Parathyroid adenoma (tissue), 2 donors: ENCODE measurements at regions not wholly inside any gene's neighbourhood (a gene's known extent, or its start where the extent isn't known, plus 50 kb on each side); places are given as distances from the start of the nearest gene placed in this dataset.

Experiments used
- H2AFZ ChIP-seq: fragments of 300-600 bp; sonication (generic); one replicate; pipeline ENCODE4 v1.7.0; 2017; ENCODE audit warnings: antibody characterized with exemption, mild to moderate bottlenecking
- H3K27ac ChIP-seq: fragments of 300-600 bp; sonication (generic); one replicate; pipeline ENCODE4 v1.7.0; 2017
- H3K27me3 ChIP-seq: fragments of 300-600 bp; sonication (generic); one replicate; pipeline ENCODE4 v1.7.0; 2017; ENCODE audit warnings: low read length; ENCODE audit not compliant: control insufficient read depth, insufficient read depth
- H3K36me3 ChIP-seq: fragments of 300-600 bp; sonication (generic); one replicate; pipeline ENCODE4 v1.7.0; 2017; ENCODE audit warnings: low read length; ENCODE audit not compliant: control insufficient read depth, insufficient read depth
- H3K4me1 ChIP-seq: fragments of 300-600 bp; sonication (generic); one replicate; pipeline ENCODE4 v1.7.0; 2017; ENCODE audit warnings: control low read depth
- H3K4me2 ChIP-seq: fragments of 300-600 bp; sonication (generic); one replicate; pipeline ENCODE4 v1.7.0; 2017; ENCODE audit warnings: low read length
- H3K4me3 ChIP-seq: fragments of 300-600 bp; sonication (generic); one replicate; pipeline ENCODE4 v1.7.0; 2017; ENCODE audit warnings: low read depth, low read length
- H3K79me2 ChIP-seq: fragments of 300-600 bp; sonication (generic); one replicate; pipeline ENCODE4 v1.7.0; 2017; ENCODE audit warnings: control low read depth
- H3K9ac ChIP-seq: fragments of 300-600 bp; sonication (generic); one replicate; pipeline ENCODE4 v1.7.0; 2017; ENCODE audit warnings: mild to moderate bottlenecking
- H3K9me3 ChIP-seq: fragments of 300-600 bp; sonication (generic); one replicate; pipeline ENCODE4 v1.7.0; 2017; ENCODE audit warnings: low read length; ENCODE audit not compliant: control insufficient read depth
- CTCF ChIP-seq: fragments of 300-600 bp; sonication (generic); IDR thresholded peaks from one replicate; pipeline ENCODE4 v1.7.0; 2017; ENCODE audit warnings: antibody characterized with exemption, mild to moderate bottlenecking
- donor health status: primary hyperparathyroidism.

GRCh38 chr13:107456431-107456830 lies 758.9 kb downstream of the LIG4 start:
- H3K9me3 ChIP-seq = no peaks in the 10 kb centered on the region
- no peaks in the 10 kb centered on the region for H3K27me3 ChIP-seq
- no peak overlapping the region for H3K4me3 ChIP-seq
- TF ChIP-seq CTCF = no peak
- H3K4me1 ChIP-seq = peaks cover 2% of the 10 kb centered on the region
- no peak overlapping the region for H2AFZ ChIP-seq
- no peak overlapping the region for H3K9ac ChIP-seq
- no peak overlapping the region for H3K4me2 ChIP-seq
- H3K36me3 ChIP-seq = no peaks in the 10 kb centered on the region
- no peaks in the 10 kb centered on the region for H3K79me2 ChIP-seq
- no peak overlapping the region for H3K27ac ChIP-seq

GRCh38 chr13:107452833-107453232 lies 762.5 kb downstream of the LIG4 start:
- Histone ChIP-seq H3K79me2 (no peaks in the 10 kb centered on the region), H3K27me3 (no peaks in the 10 kb centered on the region), H3K27ac (no peak overlapping the region), H3K9ac (no peak overlapping the region), H3K4me2 (no peak overlapping the region), H3K36me3 (no peaks in the 10 kb centered on the region), H3K4me1 (peaks cover 2% of the 10 kb centered on the region), H2AFZ (no peak overlapping the region), H3K4me3 (no peak overlapping the region), H3K9me3 (no peaks in the 10 kb centered on the region)
- no peak for TF ChIP-seq CTCF

- no peaks in the 10 kb centered on the region for H3K9me3 ChIP-seq
- no peak for TF ChIP-seq CTCF
- no peak overlapping the region for H3K9ac ChIP-seq
- H3K4me2 ChIP-seq = no peak overlapping the region
- H3K36me3 ChIP-seq = no peaks in the 10 kb centered on the region
- no peaks in the 10 kb centered on the region for H3K27me3 ChIP-seq
- no peak overlapping the region for H3K27ac ChIP-seq
- H2AFZ ChIP-seq = no peak overlapping the region
- no peaks in the 10 kb centered on the region for H3K4me1 ChIP-seq
- H3K4me3 ChIP-seq = no peak overlapping the region
- no peaks in the 10 kb centered on the region for H3K79me2 ChIP-seq
Measured at GRCh38 chr13:107450931-107451330, 764.4 kb downstream of the LIG4 start.

- H2AFZ ChIP-seq = no peak overlapping the region
- TF ChIP-seq CTCF = no peak
- H3K79me2 ChIP-seq = no peaks in the 10 kb centered on the region
- H3K36me3 ChIP-seq = no peaks in the 10 kb centered on the region
- H3K27ac ChIP-seq = no peak overlapping the region
- no peak overlapping the region for H3K4me3 ChIP-seq
- H3K27me3 ChIP-seq = no peaks in the 10 kb centered on the region
- no peak overlapping the region for H3K4me2 ChIP-seq
- H3K9ac ChIP-seq = no peak overlapping the region
- no peaks in the 10 kb centered on the region for H3K9me3 ChIP-seq
- no peaks in the 10 kb centered on the region for H3K4me1 ChIP-seq
Measured at GRCh38 chr13:107450431-107450830, 764.9 kb downstream of the LIG4 start.

GRCh38 chr13:107447591-107447990 lies 767.7 kb downstream of the LIG4 start:
- Histone ChIP-seq H3K4me2 (no peak overlapping the region), H3K9ac (no peak overlapping the region), H3K4me1 (no peaks in the 10 kb centered on the region)

More at GRCh38 chr13:107447591-107447990, 767.7 kb downstream of the LIG4 start:
- Histone ChIP-seq H3K4me3 (no peak overlapping the region), H3K36me3 (no peaks in the 10 kb centered on the region), H2AFZ (no peak overlapping the region), H3K9me3 (no peaks in the 10 kb centered on the region), H3K79me2 (no peaks in the 10 kb centered on the region), H3K27me3 (no peaks in the 10 kb centered on the region), H3K27ac (no peak overlapping the region)
- TF ChIP-seq CTCF = no peak
